H1 (cell line): ENCODE measurements at regions not wholly inside any gene's neighbourhood (a gene's known extent, or its start where the extent isn't known, plus 50 kb on each side); places are given as distances from the start of the nearest gene placed in this dataset.

Experiments used
- CTCF ChIA-PET: fragments of 300-600 bp; sonication (Branson Sonifier 250); formaldehyde crosslinking; loops from one replicate; lab custom pipeline; 2021; ENCODE audit not compliant: partially characterized antibody; lab: Charles Lee
- POLR2A ChIA-PET: fragments of 300-600 bp; sonication (Branson Sonifier 250); formaldehyde crosslinking; loops from one replicate; lab custom pipeline; 2021; ENCODE audit warnings: inconsistent platforms; ENCODE audit not compliant: partially characterized antibody; lab: Charles Lee
- DNase-seq, 2 experiments: peaks; one replicate each; pipeline versions ENCODE4 v3.0.0 to v3.0.0-alpha.2; 2010 to 2022; ENCODE audit warnings: low spot score in 2 of 2, low read depth in 1 of 2, mixed read lengths in 1 of 2
- FAIRE-seq: peaks from 2 replicates; lab custom pipeline; 2011; peaks lifted over from hg19 to GRCh38; lab: Jason Lieb, UNC
- H2AFZ ChIP-seq: 2 replicates; pipeline ENCODE4 v1.8.1; 2012; ENCODE audit warnings: low read length, inconsistent platforms
- H2AK5ac ChIP-seq: 2 replicates; pipeline ENCODE4 v1.6.1; 2013; ENCODE audit warnings: low read depth, low read length
- H2BK120ac ChIP-seq: replicated peaks from 2 replicates; pipeline ENCODE3; 2013; ENCODE audit warnings: low read depth, low read length, inconsistent platforms
- H2BK12ac ChIP-seq: 2 replicates; pipeline ENCODE4 v1.6.1; 2013; ENCODE audit warnings: low read depth, low read length
- H2BK15ac ChIP-seq: 2 replicates; pipeline ENCODE4 v1.6.1; 2013; ENCODE audit warnings: low read length
- H2BK20ac ChIP-seq: 2 replicates; pipeline ENCODE4 v1.6.1; 2013; ENCODE audit warnings: low read length
- H2BK5ac ChIP-seq: 2 replicates; pipeline ENCODE4 v1.6.1; 2013; ENCODE audit warnings: low read depth, low read length
- H3K14ac ChIP-seq: 2 replicates; pipeline ENCODE4 v1.6.1; 2013; ENCODE audit warnings: inconsistent platforms; ENCODE audit not compliant: insufficient read length
- H3K18ac ChIP-seq: 2 replicates; pipeline ENCODE4 v1.6.1; 2013; ENCODE audit warnings: low read length; ENCODE audit errors: extremely low read depth
- H3K23ac ChIP-seq: 2 replicates; pipeline ENCODE4 v1.6.1; 2013; ENCODE audit warnings: inconsistent platforms; ENCODE audit not compliant: insufficient read length
- H3K23me2 ChIP-seq: 2 replicates; pipeline ENCODE4 v1.6.1; 2013; ENCODE audit warnings: low read depth, low read length
- H3K27ac ChIP-seq: 2 replicates; pipeline ENCODE4 v1.6.1; 2011; ENCODE audit warnings: low read depth, low read length, inconsistent platforms
- H3K27me3 ChIP-seq, 4 experiments: replicated peaks in 1 of 4; 1 replicate in 1 of 4; 2 replicates in 3 of 4; pipeline versions ENCODE4 v1.6.1 to v1.8.1; 2011 to 2013; ENCODE audit warnings: low read length in 3 of 4, mild to moderate bottlenecking in 3 of 4, inconsistent platforms in 2 of 4, mixed read lengths in 2 of 4, moderate library complexity in 1 of 4; ENCODE audit not compliant: control insufficient read depth in 3 of 4, insufficient read depth in 3 of 4; ENCODE audit errors: extremely low read depth in 1 of 4
- H3K36me3 ChIP-seq, 4 experiments: 2 replicates each; pipeline versions ENCODE4 v1.6.1 to v1.8.1; 2011 to 2013; ENCODE audit warnings: mild to moderate bottlenecking in 4 of 4, low read length in 3 of 4, moderate library complexity in 2 of 4, control low read depth in 1 of 4, inconsistent platforms in 1 of 4; ENCODE audit not compliant: insufficient read depth in 4 of 4, control insufficient read depth in 2 of 4
- H3K4ac ChIP-seq: replicated peaks from 2 replicates; pipeline ENCODE3; 2013; ENCODE audit warnings: low read length, low read depth, mixed read lengths, inconsistent platforms; ENCODE audit not compliant: insufficient read length
- H3K4me1 ChIP-seq, 4 experiments: replicated peaks in 1 of 4; 1 replicate in 1 of 4; 2 replicates in 3 of 4; pipeline versions ENCODE4 v1.6.1 to v1.8.1; 2011 to 2013; ENCODE audit warnings: low read length in 3 of 4, inconsistent platforms in 2 of 4, mixed read lengths in 1 of 4; ENCODE audit not compliant: insufficient read depth in 4 of 4, control insufficient read depth in 3 of 4
- H3K4me2 ChIP-seq, 2 experiments: 2 replicates each; pipeline versions ENCODE4 v1.6.1 to v1.8.1; 2011 to 2013; ENCODE audit warnings: low read depth in 2 of 2, low read length in 2 of 2, control low read depth in 1 of 2, inconsistent platforms in 1 of 2, mild to moderate bottlenecking in 1 of 2; ENCODE audit not compliant: insufficient read depth in 1 of 2
- H3K4me3 ChIP-seq, 4 experiments: fragments of 200-600, 300-600 bp in 1 of 4; sonication (generic), shearing (Covaris generic), sonication (Bioruptor Twin) in 1 of 4; 2 replicates each; pipeline versions ENCODE4 v1.5.1 to v1.8.1; 2011 to 2016; ENCODE audit warnings: low read length in 4 of 4, low read depth in 3 of 4, control low read depth in 2 of 4, inconsistent platforms in 2 of 4, mild to moderate bottlenecking in 2 of 4, mixed read lengths in 1 of 4, moderate library complexity in 1 of 4; ENCODE audit not compliant: insufficient read depth in 2 of 4; ENCODE audit errors: extremely low read depth in 1 of 4
- H3K56ac ChIP-seq: replicated peaks from 2 replicates; pipeline ENCODE3; 2013; ENCODE audit warnings: low read depth, mild to moderate bottlenecking, mixed read lengths, low read length, inconsistent platforms; ENCODE audit not compliant: insufficient read length
- H3K79me1 ChIP-seq: 2 replicates; pipeline ENCODE4 v1.6.1; 2013; ENCODE audit warnings: low read depth, low read length, control low read depth
- H3K79me2 ChIP-seq, 2 experiments: 2 replicates each; pipeline versions ENCODE4 v1.6.1 to v1.8.1; 2012 to 2013; ENCODE audit warnings: low read length in 2 of 2, mild to moderate bottlenecking in 2 of 2, inconsistent platforms in 1 of 2; ENCODE audit not compliant: insufficient read depth in 2 of 2, control insufficient read depth in 1 of 2
- H3K9ac ChIP-seq, 4 experiments: replicated peaks in 1 of 4; 1 replicate in 1 of 4; 2 replicates in 3 of 4; pipeline versions ENCODE4 v1.6.1 to v1.8.1; 2011 to 2013; ENCODE audit warnings: low read depth in 3 of 4, low read length in 3 of 4, control low read depth in 2 of 4, mild to moderate bottlenecking in 2 of 4, moderate library complexity in 2 of 4, inconsistent platforms in 1 of 4; ENCODE audit errors: extremely low read depth in 1 of 4
- H3K9me3 ChIP-seq, 2 experiments: 2 replicates each; pipeline versions ENCODE4 v1.6.1 to v1.8.1; 2012 to 2013; ENCODE audit warnings: mild to moderate bottlenecking in 2 of 2, moderate library complexity in 2 of 2, control low read depth in 1 of 2, inconsistent platforms in 1 of 2, low read depth in 1 of 2, low read length in 1 of 2, mixed read lengths in 1 of 2; ENCODE audit not compliant: insufficient read depth in 2 of 2
- H4K20me1 ChIP-seq, 2 experiments: replicated peaks in 1 of 2; 2 replicates each; pipeline versions ENCODE3 to v1.8.1; 2011 to 2013; ENCODE audit warnings: inconsistent platforms in 2 of 2, low read length in 2 of 2, mild to moderate bottlenecking in 1 of 2; ENCODE audit not compliant: insufficient read depth in 2 of 2, control insufficient read depth in 1 of 2
- H4K5ac ChIP-seq: 2 replicates; pipeline ENCODE4 v1.6.1; 2013; ENCODE audit warnings: low read length, low read depth, mixed read lengths, inconsistent platforms; ENCODE audit not compliant: insufficient read length
- H4K8ac ChIP-seq: 2 replicates; pipeline ENCODE4 v1.8.0; 2013; ENCODE audit warnings: mild to moderate bottlenecking, moderate library complexity, low read length, inconsistent platforms; ENCODE audit not compliant: insufficient read depth; ENCODE audit errors: extremely low read depth
- H4K91ac ChIP-seq: replicated peaks from 2 replicates; pipeline ENCODE3; 2013; ENCODE audit warnings: low read length, mixed read lengths, inconsistent platforms; ENCODE audit not compliant: insufficient read length
- CHD2 ChIP-seq: IDR thresholded peaks from 2 replicates; pipeline ENCODE4 v1.6.1; 2012; ENCODE audit warnings: low read length, improper control_type of control experiment
- EP300 ChIP-seq, 2 experiments: IDR thresholded peaks; 1 replicate in 1 of 2; 2 replicates in 1 of 2; pipeline ENCODE4 v1.6.1; 2011 to 2012; ENCODE audit warnings: low read depth in 2 of 2, low read length in 2 of 2, mild to moderate bottlenecking in 2 of 2, borderline replicate concordance in 1 of 2, inconsistent platforms in 1 of 2, moderate library complexity in 1 of 2
- HDAC2 ChIP-seq, 2 experiments: fragments of 300-600 bp in 1 of 2; sonication (generic) in 1 of 2; IDR thresholded peaks; 2 replicates each; pipeline ENCODE4 v1.6.1; 2011 to 2012; ENCODE audit warnings: low read depth in 2 of 2, low read length in 2 of 2, mild to moderate bottlenecking in 2 of 2, moderate library complexity in 2 of 2, borderline replicate concordance in 1 of 2, inconsistent platforms in 1 of 2
- KDM1A ChIP-seq: fragments of 200-600, 300-600 bp; sonication (generic); IDR thresholded peaks from 2 replicates; pipeline ENCODE4 v1.7.1; 2016; ENCODE audit warnings: mild to moderate bottlenecking, low read length, borderline replicate concordance
- KDM4A ChIP-seq: IDR thresholded peaks from one replicate; pipeline ENCODE4 v1.7.1; 2012; ENCODE audit warnings: low read depth, mild to moderate bottlenecking, moderate library complexity, low read length, inconsistent platforms; ENCODE audit not compliant: severe bottlenecking
- RAD21 ChIP-seq, 2 experiments: IDR thresholded peaks in 1 of 2; conservative IDR thresholded peaks in 1 of 2; 2 replicates each; pipeline ENCODE4 v1.6.1; 2011; ENCODE audit warnings: low read depth in 2 of 2, low read length in 2 of 2, improper control_type of control experiment in 1 of 2, inconsistent platforms in 1 of 2, mild to moderate bottlenecking in 1 of 2, moderate library complexity in 1 of 2
- SP1 ChIP-seq: IDR thresholded peaks from 2 replicates; pipeline ENCODE4 v1.6.1; 2011; ENCODE audit warnings: low read depth, low read length
- TAF1 ChIP-seq: IDR thresholded peaks from 2 replicates; pipeline ENCODE4 v1.6.1; 2011; ENCODE audit warnings: mild to moderate bottlenecking, low read depth, low read length
- ZNF274 ChIP-seq: IDR thresholded peaks from 2 replicates; pipeline ENCODE4 v1.7.0; 2012; ENCODE audit warnings: low read length, borderline replicate concordance; ENCODE audit errors: extremely low read depth
- WGBS, 2 experiments: shearing (Covaris generic) in 1 of 2; methylation state at CpG; one replicate each; pipeline versions ENCODE4 v1.1.6 to v1.1.7; 2013 to 2015; ENCODE audit warnings: low lambda C conversion rate in 2 of 2, mixed read lengths in 2 of 2, inconsistent platforms in 1 of 2, low coverage in 1 of 2, missing lambda C conversion rate in 1 of 2; ENCODE audit not compliant: insufficient replicate concordance in 2 of 2, insufficient coverage in 1 of 2, insufficient read length in 1 of 2; ENCODE audit errors: extremely low coverage in 1 of 2, missing lambda C conversion rate in 1 of 2; 5-methylcytosine and 5-hydroxymethylcytosine counted together

DNA sequence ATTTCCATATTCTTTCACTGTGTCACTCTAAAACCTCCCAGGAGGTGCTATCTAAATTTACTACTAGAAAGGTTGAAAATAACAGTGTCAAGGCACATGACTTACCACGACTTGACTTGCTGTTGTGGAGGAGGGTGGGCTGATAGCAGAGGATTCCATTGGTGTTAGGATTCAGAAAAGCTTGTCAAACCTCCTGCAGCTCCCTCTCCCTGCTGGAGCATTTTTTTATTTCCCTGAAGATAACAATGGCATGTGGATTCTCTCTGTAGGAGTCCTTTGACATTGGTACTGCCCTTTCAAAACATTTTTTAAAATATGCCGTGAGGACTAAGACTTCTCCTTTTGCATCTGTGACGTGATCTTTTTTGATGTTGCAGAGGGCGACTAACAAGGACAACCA is 696.9 kb upstream of the GYPC start:
- Histone ChIP-seq H3K23ac (no peak overlapping the region), H3K23me2 (no peaks in the 10 kb centered on the region), H3K18ac (no peak overlapping the region), H2AFZ (no peak overlapping the region), H2BK120ac (no peak overlapping the region), H3K79me1 (no peaks in the 10 kb centered on the region), H3K4me1 (peaks cover 0 to 8% (median 5%) of the 10 kb centered on the region in 4 experiments; a peak in 5 of 7 replicates), H3K27me3 (peaks cover 17 to 34% (median 25%) of the 10 kb centered on the region in 4 experiments; a peak in 6 of 7 replicates), H4K91ac (no peak overlapping the region), H3K56ac (no peak overlapping the region), H2AK5ac (no peak overlapping the region), H4K8ac (no peak overlapping the region), H3K14ac (no peak overlapping the region), H2BK12ac (no peak overlapping the region), H2BK20ac (no peak overlapping the region), H3K36me3 (no peaks in the 10 kb centered on the region), H2BK15ac (no peak overlapping the region), H2BK5ac (no peak overlapping the region), H3K79me2 (no peaks in the 10 kb centered on the region), H3K4ac (no peak overlapping the region), H4K5ac (no peak overlapping the region), H3K4me3 (no peak overlapping the region), H4K20me1 (peaks cover 0 to 4% of the 10 kb centered on the region in 2 experiments), H3K4me2 (no peak overlapping the region), H3K9ac (no peak overlapping the region), H3K9me3 (peaks cover 5 to 7% of the 10 kb centered on the region in 2 experiments; a peak in 3 of 4 replicates), H3K27ac (no peak overlapping the region)
- no peak for FAIRE-seq
- CTCF ChIA-PET: interaction anchor here (0.6 kb wide), 1 partner anchor 18 kb away, joined by 3 read pairs; no protein-coding TSS in a partner anchor
- WGBS, 2 experiments: 3% methylated on average over 4 of the region's 4 CpGs; no CpG with 5 or more reads in 1 of the 2 experiments
- POLR2A ChIA-PET: no interaction called here
- peak in 1 of 2 experiments; percentile 17 for DNase-seq
- TF ChIP-seq HDAC2 (IDR thresholded peaks at IDR 0.05; ENCODE audit: borderline replicate concordance in 1 of 2, low read depth in 2 of 2, low read length in 2 of 2) (peak; percentile 37 to 55; a peak in 1 of 4 replicates), RAD21 (IDR thresholded peaks at IDR 0.05 in 1 of 2, conservative IDR thresholded peaks at IDR 0.05 in 1 of 2; ENCODE audit: low read depth in 2 of 2, low read length in 2 of 2) (peak in 1 of 2 experiments; percentile 7; a peak in 1 of 4 replicates), CHD2 (no peak), EP300 (IDR thresholded peaks at IDR 0.05; ENCODE audit: borderline replicate concordance in 1 of 2, low read depth in 2 of 2, low read length in 2 of 2) (peak in 1 of 2 experiments; percentile 39; a peak in 1 of 3 replicates), SP1 (0 out of 2 replicates have a peak, but pooled peaks have one; percentile 23), KDM4A (no peak), KDM1A (no peak), ZNF274 (no peak), TAF1 (no peak)
